Panc1 (cell line): ENCODE measurements at regions not wholly inside any gene's neighbourhood (a gene's known extent, or its start where the extent isn't known, plus 50 kb on each side); places are given as distances from the start of the nearest gene placed in this dataset.

Source experiments
- ATAC-seq: fragments of 200-7000 bp; cut with Tn5 transposase; 2 replicates; pipeline ENCODE4 v1.9.1; 2020; ENCODE audit warnings: mild to moderate bottlenecking, moderate library complexity
- BruUV-seq: library from RNA; stranded (reverse); fragments of 400-500 nt; replicated peaks from 2 replicates; lab custom pipeline; 2021; lab: Mats Ljungman, UMichigan
- CTCF ChIA-PET: fragments of 300-600 bp; sonication (Branson Sonifier 250); formaldehyde crosslinking; loops from one replicate; lab custom pipeline; 2022; ENCODE audit warnings: antibody characterized with exemption; lab: Charles Lee
- POLR2A ChIA-PET: fragments of 300-600 bp; sonication (Branson Sonifier 250); formaldehyde crosslinking; loops from one replicate; lab custom pipeline; 2022; ENCODE audit warnings: antibody characterized with exemption; lab: Charles Lee
- DNase-seq: peaks from one replicate; pipeline ENCODE4 v3.0.0-alpha.2; 2010; ENCODE audit warnings: low read depth, low spot score
- H3K27ac ChIP-seq: 2 replicates; pipeline ENCODE4 v1.5.1; 2011; ENCODE audit warnings: mild to moderate bottlenecking, low read length, inconsistent platforms
- H3K27me3 ChIP-seq: fragments of 200-500 bp; sonication (Bioruptor generic); 2 replicates; pipeline ENCODE4 v1.6.0; 2014; ENCODE audit warnings: low read length, inconsistent platforms; ENCODE audit not compliant: control insufficient read depth, insufficient read depth
- H3K36me3 ChIP-seq: fragments of 200-500 bp; sonication (Bioruptor generic); 2 replicates; pipeline ENCODE4 v1.5.1; 2014; ENCODE audit warnings: inconsistent platforms, mild to moderate bottlenecking, low read length, moderate library complexity; ENCODE audit not compliant: control insufficient read depth, insufficient read depth
- H3K4me1 ChIP-seq: 2 replicates; pipeline ENCODE4 v1.5.1; 2011; ENCODE audit warnings: inconsistent platforms, mild to moderate bottlenecking, low read length, moderate library complexity; ENCODE audit not compliant: control insufficient read depth, insufficient read depth
- H3K4me3 ChIP-seq, 2 experiments: 2 replicates each; pipeline ENCODE4 v1.5.1; 2011 to 2012; ENCODE audit warnings: low read depth in 2 of 2, low read length in 2 of 2, mild to moderate bottlenecking in 2 of 2, inconsistent platforms in 1 of 2, moderate library complexity in 1 of 2
- H3K9me3 ChIP-seq: fragments of 200-500 bp; sonication (Bioruptor generic); 2 replicates; pipeline ENCODE4 v1.5.1; 2014; ENCODE audit warnings: low read depth, mild to moderate bottlenecking, inconsistent platforms, low read length, moderate library complexity; ENCODE audit not compliant: control insufficient read depth, insufficient read depth
- CTCF ChIP-seq: fragments of 450-650 bp; IDR thresholded peaks from 2 replicates; pipeline ENCODE4 v1.5.1; 2017; ENCODE audit warnings: mild to moderate bottlenecking
- POLR2AphosphoS5 ChIP-seq: IDR thresholded peaks from 2 replicates; pipeline ENCODE4 v1.6.1; 2012; ENCODE audit warnings: mild to moderate bottlenecking, low read depth, low read length, moderate library complexity
- REST ChIP-seq, 2 experiments: IDR thresholded peaks; 2 replicates each; pipeline ENCODE4 v1.6.1; 2011 to 2012; ENCODE audit warnings: low read depth in 2 of 2, control low read depth in 1 of 2, low read length in 1 of 2, mild to moderate bottlenecking in 1 of 2, moderate library complexity in 1 of 2; ENCODE audit not compliant: insufficient read depth in 1 of 2
- SIN3A ChIP-seq: IDR thresholded peaks from 2 replicates; pipeline ENCODE4 v1.6.1; 2012; ENCODE audit warnings: low read depth, mild to moderate bottlenecking, low read length, moderate library complexity, borderline replicate concordance; ENCODE audit not compliant: insufficient read depth
- TCF7L2 ChIP-seq: IDR thresholded peaks from 2 replicates; pipeline ENCODE4 v1.6.1; 2011; ENCODE audit warnings: mild to moderate bottlenecking, low read depth, low read length, inconsistent platforms
- in situ Hi-C: cut with HindIII; loops from 2 replicates; pipeline ENCODE4 v1.10.0; 2016; ENCODE audit warnings: low sequenced_read_pairs, low pct_unique_long_range_greater_than_20kb
- intact Hi-C: fragments of 100-400 bp; cut with micrococcal nuclease; formaldehyde crosslinking; loops from one replicate; pipeline ENCODE4 v1.10.0; 2022; ENCODE audit not compliant: unreplicated experiment

GRCh38 chr14:61104358-61104757 is 123.3 kb downstream of the SLC38A6 start:
- ChIA-PET CTCF (no interaction called here), POLR2A (no interaction called here)

GRCh38 chr14:61103541-61104339 is 122.7 kb downstream of the SLC38A6 start:
- ChIA-PET CTCF (no interaction called here), POLR2A (no interaction called here)
- intact Hi-C loops (no loop called here), in situ Hi-C loops (no loop called here)
- Histone ChIP-seq H3K27me3 (no peaks in the 10 kb centered on the region), H3K9me3 (no peaks in the 10 kb centered on the region), H3K36me3 (no peaks in the 10 kb centered on the region), H3K4me3 (no peak overlapping the region), H3K27ac (no peak overlapping the region), H3K4me1 (peaks cover 7% of the 10 kb centered on the region; the same call in 1 of the 2 replicates)
- DNase-seq, result peak; percentile 56
- TF ChIP-seq POLR2AphosphoS5 (no peak), REST (IDR thresholded peaks at IDR 0.05; ENCODE audit: insufficient read depth in 1 of 2, low read depth in 2 of 2, low read length in 1 of 2) (no peak), CTCF (no peak), SIN3A (no peak), TCF7L2 (no peak)
- ATAC-seq, result peak; percentile 94
- BruUV-seq, result no TSS peak

More at GRCh38 chr14:61104358-61104757, 123.3 kb downstream of the SLC38A6 start:
- intact Hi-C loops, result no loop called here
- no peaks in the 10 kb centered on the region for H3K36me3 ChIP-seq
- H3K4me3 ChIP-seq, result no peak overlapping the region
- ATAC-seq (no peak), DNase-seq (no peak)
- no TSS peak for BruUV-seq
- no peak overlapping the region for H3K27ac ChIP-seq
- H3K4me1 ChIP-seq, result peaks cover 7% of the 10 kb centered on the region; the same call in 1 of the 2 replicates
- in situ Hi-C loops, result no loop called here
- H3K9me3 ChIP-seq, result no peaks in the 10 kb centered on the region
- no peak for TF ChIP-seq REST (IDR thresholded peaks at IDR 0.05; ENCODE audit: insufficient read depth in 1 of 2, low read depth in 2 of 2, low read length in 1 of 2)
- no peak for TF ChIP-seq POLR2AphosphoS5
- no peak for TF ChIP-seq TCF7L2
- H3K27me3 ChIP-seq, result no peaks in the 10 kb centered on the region
